ENCODE measurements at regions not wholly inside any gene's neighbourhood (a gene's known extent, or its start where the extent isn't known, plus 50 kb on each side); places are given as distances from the start of the nearest gene placed in this dataset.

- ChIA-PET CTCF (no interaction called here), POLR2A (no interaction called here)
- DNase-seq, result no peak
- no TSS peak for BruUV-seq (replicated peaks)
- intact Hi-C loops (cut with micrococcal nuclease; ENCODE audit: unreplicated experiment), result no loop called here
- no peak for TF ChIP-seq CTCF (IDR thresholded peaks at IDR 0.05; ENCODE audit: insufficient read depth in 1 of 2, low read depth in 1 of 2, low read length in 1 of 2, severe bottlenecking in 1 of 2, unreplicated experiment in 1 of 2)
- no peak overlapping the region for H3K4me3 Mint-ChIP-seq (ENCODE audit: unreplicated experiment)
- H3K27me3 Mint-ChIP-seq (ENCODE audit: insufficient read depth, unreplicated experiment), result no peaks in the 10 kb centered on the region
- no peak overlapping the region for H3K4me3 ChIP-seq (ENCODE audit: low read depth, low read length)
- no peaks in the 10 kb centered on the region for H3K9me3 Mint-ChIP-seq (ENCODE audit: unreplicated experiment)
- no peak overlapping the region for H3K27ac Mint-ChIP-seq (ENCODE audit: unreplicated experiment)
- no peaks in the 10 kb centered on the region for H3K9me3 ChIP-seq
- H3K4me1 Mint-ChIP-seq (ENCODE audit: low read depth, unreplicated experiment), result no peaks in the 10 kb centered on the region
- H3K36me3 Mint-ChIP-seq (ENCODE audit: insufficient read depth, unreplicated experiment), result no peaks in the 10 kb centered on the region
- no peaks in the 10 kb centered on the region for H3K4me1 ChIP-seq
- H3K36me3 ChIP-seq (ENCODE audit: control insufficient read depth, insufficient read depth, low read length), result no peaks in the 10 kb centered on the region
- no peaks in the 10 kb centered on the region for H3K27me3 ChIP-seq (replicated peaks; ENCODE audit: control insufficient read depth, insufficient read depth, low read length)
Measured at GRCh38 chrX:121504153-121504552, 456.7 kb downstream of the GLUD2 start.

GRCh38 chrX:121546317-121546716 is 498.9 kb downstream of the GLUD2 start:
- Mint-ChIP-seq H3K4me3 (ENCODE audit: unreplicated experiment) (no peak overlapping the region), H3K27ac (ENCODE audit: unreplicated experiment) (no peak overlapping the region), H3K27me3 (ENCODE audit: insufficient read depth, unreplicated experiment) (no peaks in the 10 kb centered on the region), H3K4me1 (ENCODE audit: low read depth, unreplicated experiment) (no peaks in the 10 kb centered on the region), H3K9me3 (ENCODE audit: unreplicated experiment) (no peaks in the 10 kb centered on the region), H3K36me3 (ENCODE audit: insufficient read depth, unreplicated experiment) (no peaks in the 10 kb centered on the region)
- H3K27me3 ChIP-seq (replicated peaks; ENCODE audit: control insufficient read depth, insufficient read depth, low read length), result no peaks in the 10 kb centered on the region
- no peaks in the 10 kb centered on the region for H3K9me3 ChIP-seq
- no peak for TF ChIP-seq CTCF (IDR thresholded peaks at IDR 0.05; ENCODE audit: insufficient read depth in 1 of 2, low read depth in 1 of 2, low read length in 1 of 2, severe bottlenecking in 1 of 2, unreplicated experiment in 1 of 2)
- BruUV-seq (replicated peaks), result no TSS peak
- H3K4me3 ChIP-seq (ENCODE audit: low read depth, low read length), result no peak overlapping the region
- ChIA-PET POLR2A (no interaction called here), CTCF (no interaction called here)
- intact Hi-C loops (cut with micrococcal nuclease; ENCODE audit: unreplicated experiment), result no loop called here
- no peaks in the 10 kb centered on the region for H3K4me1 ChIP-seq
- no peaks in the 10 kb centered on the region for H3K36me3 ChIP-seq (ENCODE audit: control insufficient read depth, insufficient read depth, low read length)
- DNase-seq, result no peak

- no TSS peak for BruUV-seq (replicated peaks)
Measured at GRCh38 chrX:121558886-121559285, 511.5 kb downstream of the GLUD2 start.

More at GRCh38 chrX:121558886-121559285, 511.5 kb downstream of the GLUD2 start:
- H3K4me3 Mint-ChIP-seq (ENCODE audit: unreplicated experiment), result no peak overlapping the region
- Histone ChIP-seq H3K27me3 (replicated peaks; ENCODE audit: control insufficient read depth, insufficient read depth, low read length) (no peaks in the 10 kb centered on the region), H3K9me3 (no peaks in the 10 kb centered on the region), H3K4me3 (ENCODE audit: low read depth, low read length) (no peak overlapping the region), H3K36me3 (ENCODE audit: control insufficient read depth, insufficient read depth, low read length) (no peaks in the 10 kb centered on the region), H3K4me1 (no peaks in the 10 kb centered on the region)
- TF ChIP-seq CTCF (IDR thresholded peaks at IDR 0.05; ENCODE audit: insufficient read depth in 1 of 2, low read depth in 1 of 2, low read length in 1 of 2, severe bottlenecking in 1 of 2, unreplicated experiment in 1 of 2), result no peak
- intact Hi-C loops (cut with micrococcal nuclease; ENCODE audit: unreplicated experiment), result no loop called here
- H3K4me1 Mint-ChIP-seq (ENCODE audit: low read depth, unreplicated experiment), result no peaks in the 10 kb centered on the region
- no peaks in the 10 kb centered on the region for H3K9me3 Mint-ChIP-seq (ENCODE audit: unreplicated experiment)
- CTCF ChIA-PET, result no interaction called here
- no peaks in the 10 kb centered on the region for H3K36me3 Mint-ChIP-seq (ENCODE audit: insufficient read depth, unreplicated experiment)
- no peak for DNase-seq
- H3K27ac Mint-ChIP-seq (ENCODE audit: unreplicated experiment), result no peak overlapping the region
- peaks cover 2% of the 10 kb centered on the region for H3K27me3 Mint-ChIP-seq (ENCODE audit: insufficient read depth, unreplicated experiment)
- POLR2A ChIA-PET, result no interaction called here

Data from Caco-2 (cell line).